Dendritic cell treated with granulocyte-macrophage colony-stimulating factor and Interleukin-4, amounts not matched to agents 40 ng/mL and 50 ng/mL, for 4 days (primary cell): ENCODE measurements at regions not wholly inside any gene's neighbourhood (a gene's known extent, or its start where the extent isn't known, plus 50 kb on each side); places are given as distances from the start of the nearest gene placed in this dataset.
"Not testable (repeated sequence)": the region's sequence is repeated elsewhere in the genome, so short reads cannot be mapped to it uniquely, and the experiment has no call there.

ENCODE experiments used
- H3K27ac Mint-ChIP-seq: one replicate; pipeline ENCODE4 v1.8.0; 2022; ENCODE audit warnings: mild to moderate bottlenecking, mixed read lengths
- H3K27me3 Mint-ChIP-seq: one replicate; pipeline ENCODE4 v1.8.0; 2022; ENCODE audit warnings: mild to moderate bottlenecking, mixed read lengths
- H3K36me3 Mint-ChIP-seq: one replicate; pipeline ENCODE4 v1.8.0; 2022; ENCODE audit warnings: low read depth, mixed read lengths
- H3K4me1 Mint-ChIP-seq: one replicate; pipeline ENCODE4 v1.8.0; 2022; ENCODE audit warnings: low read depth, mixed read lengths
- H3K4me3 Mint-ChIP-seq: one replicate; pipeline ENCODE4 v1.8.0; 2022; ENCODE audit warnings: mild to moderate bottlenecking, moderate library complexity, mixed read lengths
- H3K9me3 Mint-ChIP-seq: one replicate; pipeline ENCODE4 v1.8.0; 2022; ENCODE audit warnings: mixed read lengths
- intact Hi-C: fragments of 100-400 bp; cut with micrococcal nuclease; formaldehyde crosslinking; loops from one replicate; pipeline ENCODE4 v1.15.0; 2022

DNA sequence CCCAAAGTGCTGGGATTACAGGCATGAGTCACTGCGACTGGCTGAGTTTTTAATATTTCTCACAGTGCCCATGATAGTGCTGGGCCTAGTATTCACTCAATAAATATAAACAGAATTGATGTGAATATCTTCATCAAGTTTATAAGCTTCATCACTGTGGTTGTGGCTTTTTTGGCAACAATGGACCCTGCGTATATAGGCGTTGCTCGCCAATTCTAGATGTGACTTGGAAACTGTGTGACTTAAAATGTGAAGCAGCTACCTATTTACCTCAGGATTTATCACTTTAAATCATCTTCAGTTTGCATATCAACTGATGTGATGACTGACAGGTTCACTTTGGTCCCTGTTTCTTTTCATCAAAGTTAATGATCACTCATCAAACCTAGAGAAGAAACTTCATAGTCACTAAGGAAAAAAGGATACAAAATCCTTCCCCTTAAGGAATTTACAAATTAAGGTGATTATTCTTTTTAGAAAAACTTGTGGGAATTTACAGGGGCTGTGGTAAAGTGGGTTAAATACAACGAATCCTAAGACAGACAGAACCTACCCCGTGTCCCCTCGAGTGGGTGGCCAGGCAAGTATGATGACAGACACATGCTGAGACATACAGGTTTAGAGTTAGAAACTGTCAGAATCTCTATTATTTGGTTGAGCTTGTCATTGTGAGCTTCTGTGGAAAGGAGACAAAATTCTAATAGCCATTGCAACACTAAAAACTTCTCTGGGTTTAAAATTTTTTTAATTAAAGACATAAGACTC, 101.3 kb downstream of the AKAP11 start:
- H3K4me3 Mint-ChIP-seq = no peak overlapping the region
- H3K9me3 Mint-ChIP-seq = no peaks in the 10 kb centered on the region
- H3K27me3 Mint-ChIP-seq = no peaks in the 10 kb centered on the region
- H3K36me3 Mint-ChIP-seq = no peaks in the 10 kb centered on the region
- no peaks in the 10 kb centered on the region for H3K4me1 Mint-ChIP-seq
- intact Hi-C loops = no loop called here
- no peak overlapping the region for H3K27ac Mint-ChIP-seq

GRCh38 chr13:42375663-42376062, 103.7 kb downstream of the AKAP11 start:
- Mint-ChIP-seq H3K36me3 (no peaks in the 10 kb centered on the region), H3K27ac (no peak overlapping the region), H3K4me1 (peaks cover 4% of the 10 kb centered on the region), H3K27me3 (no peaks in the 10 kb centered on the region), H3K9me3 (no peaks in the 10 kb centered on the region), H3K4me3 (no peak overlapping the region)
- intact Hi-C loops = no loop called here

- Mint-ChIP-seq H3K4me3 (no peak overlapping the region), H3K4me1 (peaks cover 5% of the 10 kb centered on the region), H3K9me3 (peaks cover 10% of the 10 kb centered on the region), H3K27me3 (no peaks in the 10 kb centered on the region), H3K27ac (no peak overlapping the region), H3K36me3 (no peaks in the 10 kb centered on the region)
- intact Hi-C loops = no loop called here
Measured at GRCh38 chr13:42377640-42378382, 105.9 kb downstream of the AKAP11 start.

- Mint-ChIP-seq H3K27ac (no peak overlapping the region), H3K4me3 (no peak overlapping the region), H3K4me1 (peaks cover 5% of the 10 kb centered on the region), H3K27me3 (no peaks in the 10 kb centered on the region), H3K36me3 (no peaks in the 10 kb centered on the region), H3K9me3 (peaks cover 10% of the 10 kb centered on the region)
- intact Hi-C loops = no loop called here
Measured at GRCh38 chr13:42378383-42378780, 106.4 kb downstream of the AKAP11 start.

DNA sequence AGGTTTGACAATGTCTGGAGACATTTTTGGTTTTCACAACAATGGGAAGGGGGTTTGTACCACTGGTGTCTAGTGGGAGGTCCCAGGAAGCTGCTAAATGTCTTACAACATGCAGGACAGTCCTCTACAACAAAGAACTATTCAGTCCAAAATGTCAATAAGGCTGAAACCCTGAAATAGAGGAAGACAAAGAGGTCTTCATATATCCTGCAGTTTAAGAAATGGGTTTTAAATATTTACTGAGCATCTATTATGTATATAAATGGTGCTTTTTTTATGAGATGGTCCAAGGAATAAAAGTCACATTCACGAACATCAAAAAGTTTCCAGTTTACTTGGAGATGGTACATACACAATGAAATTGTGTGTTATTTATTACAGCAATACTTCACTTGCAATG, 107.3 kb downstream of the AKAP11 start:
- H3K36me3 Mint-ChIP-seq = no peaks in the 10 kb centered on the region
- H3K27me3 Mint-ChIP-seq = no peaks in the 10 kb centered on the region
- no peak overlapping the region for H3K27ac Mint-ChIP-seq
- H3K4me3 Mint-ChIP-seq = no peak overlapping the region
- peaks cover 5% of the 10 kb centered on the region for H3K4me1 Mint-ChIP-seq
- H3K9me3 Mint-ChIP-seq = peaks cover 10% of the 10 kb centered on the region
- intact Hi-C loops = no loop called here

GRCh38 chr13:42380420-42381164, 108.6 kb downstream of the AKAP11 start:
- Mint-ChIP-seq H3K27me3 (no peaks in the 10 kb centered on the region), H3K4me3 (no peak overlapping the region), H3K27ac (no peak overlapping the region), H3K4me1 (peaks cover 5% of the 10 kb centered on the region), H3K9me3 (peaks cover 10% of the 10 kb centered on the region), H3K36me3 (no peaks in the 10 kb centered on the region)
- intact Hi-C loops = no loop called here

- Mint-ChIP-seq H3K27ac (no peak overlapping the region), H3K27me3 (no peaks in the 10 kb centered on the region), H3K36me3 (no peaks in the 10 kb centered on the region), H3K4me3 (no peak overlapping the region), H3K9me3 (peaks cover 10% of the 10 kb centered on the region), H3K4me1 (peaks cover 5% of the 10 kb centered on the region)
- intact Hi-C loops = no loop called here
Measured at GRCh38 chr13:42381165-42381425, 109.1 kb downstream of the AKAP11 start.

GRCh38 chr13:42381426-42381825, 109.5 kb downstream of the AKAP11 start:
- H3K4me1 Mint-ChIP-seq, H3K36me3 Mint-ChIP-seq, H3K4me3 Mint-ChIP-seq, H3K27ac Mint-ChIP-seq, H3K27me3 Mint-ChIP-seq, intact Hi-C loops: not testable (repeated sequence)
- H3K9me3 Mint-ChIP-seq = peaks cover 10% of the 10 kb centered on the region

- Mint-ChIP-seq H3K9me3 (peaks cover 10% of the 10 kb centered on the region), H3K27ac (no peak overlapping the region), H3K4me1 (peaks cover 5% of the 10 kb centered on the region), H3K4me3 (no peak overlapping the region), H3K27me3 (no peaks in the 10 kb centered on the region), H3K36me3 (no peaks in the 10 kb centered on the region)
- intact Hi-C loops = no loop called here
Measured at GRCh38 chr13:42383025-42383424, 111.1 kb downstream of the AKAP11 start.

DNA sequence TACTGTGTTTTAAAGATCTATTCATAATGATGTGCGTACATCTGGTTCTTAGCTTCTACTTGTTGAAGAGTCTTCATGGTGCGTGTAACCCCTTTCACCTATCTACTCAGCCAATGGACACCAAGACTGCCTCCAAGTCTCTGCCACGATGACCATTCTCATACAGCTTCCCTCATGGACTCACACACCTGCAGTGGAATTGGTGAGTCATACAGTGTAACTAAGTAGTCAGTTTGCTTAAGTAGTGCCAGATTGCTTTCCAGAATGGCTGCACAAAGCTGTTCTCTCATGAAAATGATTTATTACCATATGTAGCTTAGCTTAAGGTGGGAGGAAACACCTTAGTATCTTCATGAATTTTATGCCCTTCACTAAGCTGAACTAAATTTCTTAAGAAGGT, 112.3 kb downstream of the AKAP11 start:
- H3K36me3 Mint-ChIP-seq = no peaks in the 10 kb centered on the region
- H3K9me3 Mint-ChIP-seq = peaks cover 10% of the 10 kb centered on the region
- H3K4me1 Mint-ChIP-seq = peaks cover 5% of the 10 kb centered on the region
- H3K4me3 Mint-ChIP-seq = no peak overlapping the region
- intact Hi-C loops = no loop called here
- peaks cover 3% of the 10 kb centered on the region for H3K27me3 Mint-ChIP-seq
- H3K27ac Mint-ChIP-seq = no peak overlapping the region

DNA sequence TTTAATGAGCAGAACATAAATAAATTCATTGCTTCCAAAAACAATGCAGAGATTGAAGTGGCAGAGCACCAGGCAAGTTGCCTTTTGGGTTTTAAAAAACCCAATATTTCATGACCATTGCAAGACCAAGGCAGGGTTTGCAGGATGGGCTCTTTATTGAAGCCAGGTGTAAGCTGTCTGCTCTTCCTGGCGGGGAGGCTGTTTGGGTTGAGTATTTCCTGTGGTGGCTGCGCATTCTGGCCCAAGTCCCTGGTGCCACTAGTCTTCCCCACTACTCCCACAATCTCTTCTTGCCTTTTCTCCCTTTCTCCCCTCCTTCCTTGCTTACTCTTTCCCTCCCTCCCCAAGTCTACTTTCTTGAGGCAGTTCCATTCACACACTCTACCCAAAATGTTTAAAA, 116.4 kb downstream of the AKAP11 start:
- H3K4me3 Mint-ChIP-seq = no peak overlapping the region
- H3K36me3 Mint-ChIP-seq = no peaks in the 10 kb centered on the region
- H3K27ac Mint-ChIP-seq = no peak overlapping the region
- H3K9me3 Mint-ChIP-seq = no peaks in the 10 kb centered on the region
- H3K4me1 Mint-ChIP-seq = no peaks in the 10 kb centered on the region
- intact Hi-C loops = no loop called here
- H3K27me3 Mint-ChIP-seq = peaks cover 3% of the 10 kb centered on the region

DNA sequence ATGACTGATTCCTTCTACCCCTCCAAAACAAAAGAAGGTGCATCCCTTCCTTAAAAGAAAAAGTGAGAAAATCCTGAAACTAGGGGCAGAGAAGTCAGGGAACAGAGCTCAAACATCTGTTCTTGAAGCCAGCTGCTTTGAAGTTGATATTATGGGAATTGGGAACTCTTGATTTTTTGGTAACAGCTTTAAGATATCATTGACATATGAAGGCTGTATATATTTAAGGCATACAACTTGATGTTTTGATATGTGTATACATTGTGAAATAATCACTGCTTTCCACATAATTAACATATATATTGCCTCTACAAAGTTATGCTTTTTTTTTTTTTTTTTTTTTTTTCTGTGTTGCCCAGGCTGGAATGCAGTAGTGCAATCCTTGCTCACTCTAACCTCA, 117.1 kb downstream of the AKAP11 start:
- Mint-ChIP-seq H3K9me3 (no peaks in the 10 kb centered on the region), H3K36me3 (no peaks in the 10 kb centered on the region), H3K4me1 (no peaks in the 10 kb centered on the region), H3K27me3 (peaks cover 3% of the 10 kb centered on the region), H3K4me3 (no peak overlapping the region), H3K27ac (no peak overlapping the region)
- intact Hi-C loops = no loop called here

DNA sequence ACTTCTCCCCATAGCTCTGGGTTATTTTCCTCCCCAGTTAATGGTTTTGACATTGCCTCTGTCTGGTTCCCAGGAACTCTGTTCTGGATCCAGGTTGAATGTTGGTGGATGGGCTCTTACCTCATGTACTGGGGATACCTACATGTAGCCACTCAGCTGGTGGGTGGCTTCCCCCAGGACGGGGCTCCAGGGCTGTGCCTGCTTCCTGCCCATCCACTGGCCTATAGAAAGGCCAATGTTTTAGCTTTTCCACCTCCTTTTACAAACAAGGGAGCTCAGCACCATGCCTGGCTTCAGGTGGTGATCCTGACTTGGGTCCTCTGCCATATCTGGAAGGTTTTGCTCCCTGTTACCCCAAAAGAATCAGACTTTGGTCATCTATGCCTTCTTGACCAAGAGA, 120.2 kb downstream of the AKAP11 start:
- no peaks in the 10 kb centered on the region for H3K4me1 Mint-ChIP-seq

GRCh38 chr13:42392716-42393572, 121.0 kb downstream of the AKAP11 start:
- Mint-ChIP-seq H3K4me1 (no peaks in the 10 kb centered on the region), H3K27ac (no peak overlapping the region)

More for the DNA sequence above, 120.2 kb downstream of the AKAP11 start:
- Mint-ChIP-seq H3K27me3 (peaks cover 3% of the 10 kb centered on the region), H3K4me3 (no peak overlapping the region), H3K27ac (no peak overlapping the region), H3K36me3 (no peaks in the 10 kb centered on the region), H3K9me3 (no peaks in the 10 kb centered on the region)
- intact Hi-C loops = no loop called here

More at GRCh38 chr13:42392716-42393572, 121.0 kb downstream of the AKAP11 start:
- intact Hi-C loops = no loop called here
- H3K36me3 Mint-ChIP-seq = no peaks in the 10 kb centered on the region
- H3K4me3 Mint-ChIP-seq = no peak overlapping the region
- H3K9me3 Mint-ChIP-seq = no peaks in the 10 kb centered on the region
- peaks cover 3% of the 10 kb centered on the region for H3K27me3 Mint-ChIP-seq
